ENCODE measurements at regions not wholly inside any gene's neighbourhood (a gene's known extent, or its start where the extent isn't known, plus 50 kb on each side); places are given as distances from the start of the nearest gene placed in this dataset.

- Histone ChIP-seq H3K36me3 (replicated peaks in 1 of 2; ENCODE audit: control insufficient read depth in 2 of 2, insufficient read depth in 2 of 2, low read length in 2 of 2) (no peaks in the 10 kb centered on the region), H2AK5ac (ENCODE audit: low read depth, low read length) (no peak overlapping the region), H4K8ac (ENCODE audit: low read depth, low read length) (no peak overlapping the region), H3K27ac (replicated peaks; ENCODE audit: low read length) (no peak overlapping the region), H4K91ac (ENCODE audit: low read depth, low read length, poor library complexity) (no peak overlapping the region), H3K4me1 (ENCODE audit: control insufficient read depth in 2 of 2, insufficient read depth in 1 of 2, low read depth in 1 of 2, low read length in 2 of 2) (peaks cover 3 to 13% of the 10 kb centered on the region in 2 donors), H3K79me1 (ENCODE audit: low read depth, low read length) (no peaks in the 10 kb centered on the region), H3K4me3 (ENCODE audit: low read length in 2 of 2) (no peak overlapping the region), H3K27me3 (ENCODE audit: control insufficient read depth in 3 of 3, insufficient read depth in 3 of 3, low read depth in 1 of 3, low read length in 3 of 3) (no peaks in the 10 kb centered on the region), H3K4ac (ENCODE audit: low read length) (no peak overlapping the region), H3K9ac (ENCODE audit: low read depth, low read length, poor library complexity) (no peak overlapping the region), H3K18ac (ENCODE audit: low read length) (no peak overlapping the region), H3K9me3 (replicated peaks in 1 of 2; ENCODE audit: control insufficient read depth in 2 of 2, insufficient read depth in 1 of 2, low read depth in 1 of 2, low read length in 2 of 2) (no peaks in the 10 kb centered on the region), H3K4me2 (ENCODE audit: insufficient read depth, low read length, poor library complexity, severe bottlenecking) (no peak overlapping the region), H3K14ac (ENCODE audit: low read length) (no peak overlapping the region), H2BK15ac (ENCODE audit: low read length) (no peak overlapping the region), H2BK5ac (ENCODE audit: low read length) (no peak overlapping the region), H2BK120ac (ENCODE audit: low read depth, low read length) (no peak overlapping the region), H3K23ac (ENCODE audit: low read depth, low read length, poor library complexity) (no peak overlapping the region), H2AFZ (ENCODE audit: low read length) (no peak overlapping the region), H2BK12ac (ENCODE audit: low read length) (no peak overlapping the region)
- WGBS, 2 donors (ENCODE audit: extremely low coverage in 2 of 2, insufficient read length in 2 of 2, insufficient replicate concordance in 1 of 2): no CpG with 5 or more reads among the region's 4 CpGs
- DNase-seq (ENCODE audit: low spot score): no peak
Measured at GRCh38 chr4:17098401-17098800, 200.0 kb upstream of the LDB2 start.

DNA sequence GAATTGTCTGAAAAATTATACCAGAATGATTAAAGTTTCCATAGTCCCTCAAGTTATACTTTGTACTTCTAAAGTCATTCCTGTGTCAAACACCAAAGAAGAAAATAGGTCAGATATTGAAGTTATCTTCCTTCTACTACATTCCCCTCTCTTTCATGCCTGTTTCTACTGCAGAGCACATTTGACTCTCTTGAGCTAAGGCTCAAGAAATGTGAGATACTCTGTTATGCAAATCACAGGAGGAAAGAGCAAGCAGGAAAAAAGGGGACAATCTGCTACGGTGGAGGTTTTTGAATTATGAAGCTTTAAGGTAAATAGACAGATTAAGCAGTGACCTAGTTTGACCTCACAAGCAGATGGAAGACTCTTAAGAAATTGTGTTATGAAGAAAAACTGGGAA, 198.9 kb upstream of the LDB2 start:
- no peak overlapping the region for H4K8ac ChIP-seq (ENCODE audit: low read depth, low read length)
- H2BK5ac ChIP-seq (ENCODE audit: low read length): no peak overlapping the region
- H3K27me3 ChIP-seq (ENCODE audit: control insufficient read depth in 3 of 3, insufficient read depth in 3 of 3, low read depth in 1 of 3, low read length in 3 of 3): no peaks in the 10 kb centered on the region
- no peak overlapping the region for H2BK15ac ChIP-seq (ENCODE audit: low read length)
- no peak overlapping the region for H4K91ac ChIP-seq (ENCODE audit: low read depth, low read length, poor library complexity)
- no peak overlapping the region for H3K4me3 ChIP-seq (ENCODE audit: low read length in 2 of 2)
- no peak overlapping the region for H3K14ac ChIP-seq (ENCODE audit: low read length)
- H2AK5ac ChIP-seq (ENCODE audit: low read depth, low read length): no peak overlapping the region
- WGBS, 2 donors (ENCODE audit: extremely low coverage in 2 of 2, insufficient read length in 2 of 2, insufficient replicate concordance in 1 of 2): no CpG with 5 or more reads among the region's 1 CpG
- no peak overlapping the region for H3K18ac ChIP-seq (ENCODE audit: low read length)
- H3K9me3 ChIP-seq (replicated peaks in 1 of 2; ENCODE audit: control insufficient read depth in 2 of 2, insufficient read depth in 1 of 2, low read depth in 1 of 2, low read length in 2 of 2): no peaks in the 10 kb centered on the region
- H3K27ac ChIP-seq (replicated peaks; ENCODE audit: low read length): no peak overlapping the region
- no peak overlapping the region for H2BK12ac ChIP-seq (ENCODE audit: low read length)
- no peaks in the 10 kb centered on the region for H3K36me3 ChIP-seq (replicated peaks in 1 of 2; ENCODE audit: control insufficient read depth in 2 of 2, insufficient read depth in 2 of 2, low read length in 2 of 2)
- H3K4me2 ChIP-seq (ENCODE audit: insufficient read depth, low read length, poor library complexity, severe bottlenecking): no peak overlapping the region
- no peak overlapping the region for H3K9ac ChIP-seq (ENCODE audit: low read depth, low read length, poor library complexity)
- no peak overlapping the region for H2BK120ac ChIP-seq (ENCODE audit: low read depth, low read length)
- no peak overlapping the region for H2AFZ ChIP-seq (ENCODE audit: low read length)
- no peak for DNase-seq (ENCODE audit: low spot score)
- H3K79me1 ChIP-seq (ENCODE audit: low read depth, low read length): no peaks in the 10 kb centered on the region
- no peak overlapping the region for H3K4ac ChIP-seq (ENCODE audit: low read length)
- H3K23ac ChIP-seq (ENCODE audit: low read depth, low read length, poor library complexity): no peak overlapping the region
- peaks cover 3 to 22% of the 10 kb centered on the region in 2 donors for H3K4me1 ChIP-seq (ENCODE audit: control insufficient read depth in 2 of 2, insufficient read depth in 1 of 2, low read depth in 1 of 2, low read length in 2 of 2)

DNA sequence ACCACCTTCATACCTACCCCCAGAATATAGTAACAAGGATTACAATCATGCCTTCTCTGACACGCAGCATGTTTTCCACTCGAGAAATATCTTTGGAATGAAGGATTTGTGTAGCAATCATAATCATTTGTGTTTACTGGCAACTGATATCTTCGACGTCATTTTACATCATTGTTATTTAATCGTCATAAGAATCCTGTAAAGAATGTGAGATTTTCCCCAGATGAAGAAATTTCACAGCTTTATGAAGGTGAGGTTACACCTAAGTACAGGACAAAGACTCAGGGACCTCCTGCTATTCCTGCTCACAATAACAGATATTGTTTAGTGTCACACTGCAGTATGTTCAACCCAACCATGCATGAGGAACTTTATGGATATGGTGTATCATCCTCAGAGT, 198.2 kb upstream of the LDB2 start:
- no peak overlapping the region for H3K23ac ChIP-seq (ENCODE audit: low read depth, low read length, poor library complexity)
- H3K36me3 ChIP-seq (replicated peaks in 1 of 2; ENCODE audit: control insufficient read depth in 2 of 2, insufficient read depth in 2 of 2, low read length in 2 of 2): no peaks in the 10 kb centered on the region
- no peak overlapping the region for H4K8ac ChIP-seq (ENCODE audit: low read depth, low read length)
- H3K9ac ChIP-seq (ENCODE audit: low read depth, low read length, poor library complexity): no peak overlapping the region
- no peak overlapping the region for H2BK12ac ChIP-seq (ENCODE audit: low read length)
- no peak overlapping the region for H2AK5ac ChIP-seq (ENCODE audit: low read depth, low read length)
- no peaks in the 10 kb centered on the region for H3K27me3 ChIP-seq (ENCODE audit: control insufficient read depth in 3 of 3, insufficient read depth in 3 of 3, low read depth in 1 of 3, low read length in 3 of 3)
- H3K18ac ChIP-seq (ENCODE audit: low read length): no peak overlapping the region
- H3K79me1 ChIP-seq (ENCODE audit: low read depth, low read length): no peaks in the 10 kb centered on the region
- H4K91ac ChIP-seq (ENCODE audit: low read depth, low read length, poor library complexity): no peak overlapping the region
- no peak overlapping the region for H2BK120ac ChIP-seq (ENCODE audit: low read depth, low read length)
- WGBS, 2 donors (ENCODE audit: extremely low coverage in 2 of 2, insufficient read length in 2 of 2, insufficient replicate concordance in 1 of 2): no CpG with 5 or more reads among the region's 5 CpGs
- no peak for DNase-seq (ENCODE audit: low spot score)
- H3K4me1 ChIP-seq (ENCODE audit: control insufficient read depth in 2 of 2, insufficient read depth in 1 of 2, low read depth in 1 of 2, low read length in 2 of 2): peaks cover 3 to 25% of the 10 kb centered on the region in 2 donors
- no peak overlapping the region for H3K4me3 ChIP-seq (ENCODE audit: low read length in 2 of 2)
- H3K4ac ChIP-seq (ENCODE audit: low read length): no peak overlapping the region
- no peak overlapping the region for H3K14ac ChIP-seq (ENCODE audit: low read length)
- H3K9me3 ChIP-seq (replicated peaks in 1 of 2; ENCODE audit: control insufficient read depth in 2 of 2, insufficient read depth in 1 of 2, low read depth in 1 of 2, low read length in 2 of 2): no peaks in the 10 kb centered on the region
- no peak overlapping the region for H2AFZ ChIP-seq (ENCODE audit: low read length)
- H2BK5ac ChIP-seq (ENCODE audit: low read length): no peak overlapping the region
- H2BK15ac ChIP-seq (ENCODE audit: low read length): no peak overlapping the region
- no peak overlapping the region for H3K27ac ChIP-seq (replicated peaks; ENCODE audit: low read length)
- no peak overlapping the region for H3K4me2 ChIP-seq (ENCODE audit: insufficient read depth, low read length, poor library complexity, severe bottlenecking)

DNA sequence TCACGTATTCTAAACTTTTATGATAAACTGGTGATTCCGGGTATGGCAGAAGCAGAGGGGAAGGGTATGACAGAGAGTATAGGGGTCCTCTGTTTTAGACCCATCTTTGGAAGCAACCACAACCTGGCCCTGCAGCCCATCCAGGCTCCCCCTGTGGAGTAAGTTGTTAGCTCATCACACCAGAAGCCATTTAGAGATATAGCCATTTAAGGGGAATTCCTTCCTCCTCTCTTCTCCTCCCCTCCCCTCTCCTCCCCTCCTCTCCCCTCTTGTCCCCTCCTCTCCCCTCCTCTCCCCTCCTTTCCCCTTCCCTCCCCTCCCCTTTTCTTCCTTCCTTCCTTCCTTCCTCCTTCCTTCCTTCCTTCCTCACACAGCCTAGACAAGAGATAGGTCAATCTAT, 197.3 kb upstream of the LDB2 start:
- H2BK12ac ChIP-seq (ENCODE audit: low read length): no peak overlapping the region
- no peak overlapping the region for H3K14ac ChIP-seq (ENCODE audit: low read length)
- H3K4me2 ChIP-seq (ENCODE audit: insufficient read depth, low read length, poor library complexity, severe bottlenecking): no peak overlapping the region
- no peak overlapping the region for H2BK15ac ChIP-seq (ENCODE audit: low read length)
- H4K8ac ChIP-seq (ENCODE audit: low read depth, low read length): no peak overlapping the region
- H2AFZ ChIP-seq (ENCODE audit: low read length): no peak overlapping the region
- no peak for DNase-seq (ENCODE audit: low spot score)
- H3K4me3 ChIP-seq (ENCODE audit: low read length in 2 of 2): no peak overlapping the region
- no peak overlapping the region for H3K23ac ChIP-seq (ENCODE audit: low read depth, low read length, poor library complexity)
- no peaks in the 10 kb centered on the region for H3K36me3 ChIP-seq (replicated peaks in 1 of 2; ENCODE audit: control insufficient read depth in 2 of 2, insufficient read depth in 2 of 2, low read length in 2 of 2)
- peaks cover 3 to 25% of the 10 kb centered on the region in 2 donors for H3K4me1 ChIP-seq (ENCODE audit: control insufficient read depth in 2 of 2, insufficient read depth in 1 of 2, low read depth in 1 of 2, low read length in 2 of 2)
- no peak overlapping the region for H3K18ac ChIP-seq (ENCODE audit: low read length)
- no peaks in the 10 kb centered on the region for H3K27me3 ChIP-seq (ENCODE audit: control insufficient read depth in 3 of 3, insufficient read depth in 3 of 3, low read depth in 1 of 3, low read length in 3 of 3)
- no peak overlapping the region for H2AK5ac ChIP-seq (ENCODE audit: low read depth, low read length)
- H3K4ac ChIP-seq (ENCODE audit: low read length): no peak overlapping the region
- no peak overlapping the region for H3K9ac ChIP-seq (ENCODE audit: low read depth, low read length, poor library complexity)
- WGBS, 2 donors (ENCODE audit: extremely low coverage in 2 of 2, insufficient read length in 2 of 2, insufficient replicate concordance in 1 of 2): no CpG with 5 or more reads among the region's 2 CpGs
- no peaks in the 10 kb centered on the region for H3K79me1 ChIP-seq (ENCODE audit: low read depth, low read length)
- no peak overlapping the region for H2BK120ac ChIP-seq (ENCODE audit: low read depth, low read length)
- no peak overlapping the region for H2BK5ac ChIP-seq (ENCODE audit: low read length)
- H3K27ac ChIP-seq (replicated peaks; ENCODE audit: low read length): no peak overlapping the region
- H4K91ac ChIP-seq (ENCODE audit: low read depth, low read length, poor library complexity): no peak overlapping the region
- no peaks in the 10 kb centered on the region for H3K9me3 ChIP-seq (replicated peaks in 1 of 2; ENCODE audit: control insufficient read depth in 2 of 2, insufficient read depth in 1 of 2, low read depth in 1 of 2, low read length in 2 of 2)

Data from neuronal stem cell (in vitro differentiated cells).